ENCODE measurements at regions not wholly inside any gene's neighbourhood (a gene's known extent, or its start where the extent isn't known, plus 50 kb on each side); places are given as distances from the start of the nearest gene placed in this dataset.
"Not testable (repeated sequence)": the region's sequence is repeated elsewhere in the genome, so short reads cannot be mapped to it uniquely, and the experiment has no call there.

DNA sequence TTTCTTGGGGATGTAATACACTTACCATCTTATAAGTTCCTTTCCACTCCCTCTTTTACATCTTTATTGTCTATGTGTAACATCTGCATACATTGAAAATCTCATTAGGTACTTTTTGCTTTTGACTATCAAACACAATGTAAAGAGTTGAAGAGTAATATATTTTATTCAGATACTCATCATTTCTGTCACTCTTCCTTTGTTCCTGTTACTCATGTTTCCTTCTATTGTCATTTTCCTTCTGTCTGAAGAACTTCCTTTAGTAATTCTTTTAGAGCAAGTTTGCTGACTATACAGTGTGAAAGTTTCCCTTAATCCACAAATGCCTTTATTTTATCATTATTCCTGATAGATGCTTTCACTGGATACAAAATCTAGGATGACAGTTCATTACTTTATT lies 339.8 kb downstream of the SOX4 start:
- intact Hi-C loops (cut with DNase I): no loop called here
- no peak for DNase-seq (ENCODE audit: low spot score)

DNA sequence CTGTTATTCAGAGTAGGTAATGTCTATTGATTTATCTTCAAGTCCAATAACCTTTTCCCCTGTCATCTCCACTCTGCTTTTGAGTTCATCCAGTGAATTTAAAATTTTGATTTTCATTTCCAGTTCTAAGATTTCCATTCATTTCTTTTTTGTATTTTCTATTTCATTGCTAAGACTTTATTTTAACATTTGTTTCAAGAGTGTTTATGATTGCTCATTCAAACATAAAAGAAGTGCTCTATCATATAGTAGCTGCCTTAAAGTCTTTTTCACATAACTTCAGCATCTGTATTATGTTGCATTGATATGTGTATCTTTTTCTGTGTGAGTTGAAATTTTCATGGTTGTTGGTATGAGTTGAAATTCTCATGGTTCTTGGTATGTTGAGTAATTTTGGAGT lies 341.6 kb downstream of the SOX4 start:
- intact Hi-C loops (cut with DNase I): loop anchor here (5.0 kb wide), 1 partner anchor 338 kb away; no protein-coding TSS in a partner anchor
- no peak for DNase-seq (ENCODE audit: low spot score)

DNA sequence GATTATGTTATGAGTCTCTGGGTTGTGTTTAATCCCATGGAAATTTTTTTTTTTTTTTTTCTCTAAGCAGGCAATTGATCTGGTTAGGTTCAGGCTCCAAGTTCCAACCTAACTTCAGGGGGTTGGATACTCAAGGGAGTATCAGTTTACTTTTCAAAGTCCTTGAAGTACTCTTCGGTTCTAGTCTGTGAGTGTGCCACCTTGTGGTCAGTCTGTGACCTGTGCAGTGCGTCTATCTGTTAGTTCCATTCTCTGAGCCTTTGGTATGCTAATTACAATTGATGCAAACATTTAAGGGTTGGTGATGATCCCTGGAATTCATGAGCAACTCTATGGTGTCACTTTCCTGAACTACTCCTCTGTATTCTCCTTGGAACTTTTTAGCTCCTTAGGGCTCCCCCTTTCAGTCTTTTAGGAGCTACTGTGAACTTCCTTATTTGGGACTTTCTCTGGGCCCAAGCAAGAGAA lies 342.0 kb downstream of the SOX4 start:
- DNase-seq (ENCODE audit: low spot score): no peak

DNA sequence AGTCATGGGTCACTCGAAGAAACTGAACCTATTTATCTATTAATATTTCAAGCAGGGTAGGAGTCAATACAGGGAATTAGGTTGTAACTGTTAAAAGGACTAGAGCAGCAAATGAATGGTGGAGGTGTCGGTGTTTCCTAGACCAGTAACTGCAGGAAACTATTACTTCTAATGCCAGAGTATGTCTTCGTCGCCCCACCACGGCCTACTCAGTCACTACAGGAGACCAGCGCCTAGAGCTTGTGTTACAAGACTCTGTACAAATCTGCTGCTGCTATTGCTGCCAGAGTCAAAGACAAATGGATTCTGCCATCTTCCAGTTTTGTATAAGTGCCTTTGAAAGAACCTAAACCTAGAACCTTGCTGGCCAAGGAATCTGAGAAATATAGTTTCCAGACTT lies 343.9 kb downstream of the SOX4 start:
- DNase-seq (ENCODE audit: low spot score): no peak
- intact Hi-C loops (cut with DNase I): loop anchor here (5.0 kb wide), 1 partner anchor 340 kb away; no protein-coding TSS in a partner anchor

More for the DNA sequence above, 342.0 kb downstream of the SOX4 start:
- intact Hi-C loops (cut with DNase I): loop anchor here (5.0 kb wide), 1 partner anchor 338 kb away; no protein-coding TSS in a partner anchor

DNA sequence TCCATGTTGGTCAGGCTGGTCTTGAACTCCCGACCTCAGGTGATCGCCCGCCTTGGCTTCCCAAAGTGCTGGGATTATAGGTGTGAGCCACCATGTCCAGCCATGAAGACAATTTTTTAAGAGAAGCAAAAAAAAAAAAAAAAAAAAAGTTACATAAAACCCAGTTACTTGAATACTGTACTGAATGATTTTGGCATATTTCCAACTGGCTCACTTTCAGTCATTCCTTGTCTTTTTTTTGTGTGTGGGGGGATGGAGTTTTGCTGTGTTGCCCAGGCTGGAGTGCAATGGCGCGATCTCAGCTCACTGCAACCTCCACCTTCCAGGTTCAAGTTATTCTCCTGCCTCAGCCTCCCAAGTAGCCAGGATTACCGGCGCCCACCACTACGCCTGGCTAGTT lies 345.5 kb downstream of the SOX4 start:
- intact Hi-C loops (cut with DNase I): loop anchor here (5.0 kb wide), 1 partner anchor 342 kb away; no protein-coding TSS in a partner anchor
- not testable (repeated sequence) for DNase-seq (ENCODE audit: low spot score)

DNA sequence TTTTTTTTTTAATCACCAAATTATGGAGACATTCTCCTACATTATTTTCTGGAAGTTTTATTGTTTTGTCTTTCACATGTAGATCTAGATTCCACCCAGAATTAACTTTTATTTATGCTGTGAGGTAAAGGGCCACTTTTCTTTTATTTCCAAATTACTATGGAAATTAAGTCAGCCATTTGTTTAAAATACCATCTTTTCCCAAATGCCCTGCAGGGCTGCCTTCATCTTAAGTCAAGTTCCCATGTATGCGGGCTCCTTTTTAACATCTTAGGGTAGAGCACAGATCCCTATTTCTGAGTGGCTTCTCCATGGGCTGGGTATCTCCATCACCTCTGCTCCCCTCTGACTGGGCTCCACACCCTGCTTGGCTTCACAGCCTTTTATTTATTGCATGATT lies 348.4 kb downstream of the SOX4 start:
- intact Hi-C loops (cut with DNase I): no loop called here
- no peak for DNase-seq (ENCODE audit: low spot score)

DNA sequence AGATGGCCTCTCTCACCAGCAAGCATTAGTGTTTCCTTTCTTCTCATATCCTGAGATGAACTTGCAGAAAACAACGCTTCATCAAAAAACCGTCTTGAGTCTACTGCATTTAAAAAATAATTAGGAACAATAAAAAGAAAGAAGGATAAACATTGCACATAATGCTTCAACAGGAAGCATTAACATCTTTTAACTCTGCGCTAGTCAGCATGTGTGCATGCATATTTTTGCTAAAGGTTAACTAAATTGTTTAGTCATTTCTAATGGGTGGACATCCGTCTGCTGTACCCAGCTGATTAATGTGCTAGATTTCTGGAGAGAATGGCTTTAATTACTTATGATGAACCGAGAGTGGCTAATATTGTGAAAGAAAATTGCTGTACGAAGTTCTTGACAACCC lies 349.3 kb downstream of the SOX4 start:
- intact Hi-C loops (cut with DNase I): no loop called here
- no peak for DNase-seq (ENCODE audit: low spot score)

DNA sequence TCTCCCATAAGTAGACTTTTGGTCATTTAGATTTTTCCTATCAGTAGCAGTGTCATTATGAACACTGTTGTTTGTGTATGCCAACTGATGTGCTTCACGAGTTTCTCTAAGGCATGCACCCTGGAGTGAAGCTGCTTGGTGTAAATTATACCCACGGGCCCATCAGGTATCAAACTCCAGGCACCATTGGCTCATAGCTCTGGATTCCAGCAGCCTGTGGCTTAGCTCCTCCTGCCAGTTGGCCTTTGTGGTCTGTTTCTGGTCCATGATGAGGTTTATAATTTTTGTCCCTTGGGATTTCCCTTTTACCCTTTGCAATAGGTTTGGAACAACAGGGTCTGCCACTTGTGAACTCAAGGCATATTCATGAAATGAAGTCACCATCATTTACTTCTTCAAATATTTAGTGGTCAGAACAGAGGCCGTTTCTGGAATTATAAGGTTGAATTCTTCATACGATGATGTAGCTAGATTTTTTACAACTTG lies 350.5 kb downstream of the PRL start:
- no peak for DNase-seq (ENCODE audit: low spot score)
- intact Hi-C loops (cut with DNase I): loop anchor here (5.0 kb wide), 1 partner anchor 201 kb away; no protein-coding TSS in a partner anchor

DNA sequence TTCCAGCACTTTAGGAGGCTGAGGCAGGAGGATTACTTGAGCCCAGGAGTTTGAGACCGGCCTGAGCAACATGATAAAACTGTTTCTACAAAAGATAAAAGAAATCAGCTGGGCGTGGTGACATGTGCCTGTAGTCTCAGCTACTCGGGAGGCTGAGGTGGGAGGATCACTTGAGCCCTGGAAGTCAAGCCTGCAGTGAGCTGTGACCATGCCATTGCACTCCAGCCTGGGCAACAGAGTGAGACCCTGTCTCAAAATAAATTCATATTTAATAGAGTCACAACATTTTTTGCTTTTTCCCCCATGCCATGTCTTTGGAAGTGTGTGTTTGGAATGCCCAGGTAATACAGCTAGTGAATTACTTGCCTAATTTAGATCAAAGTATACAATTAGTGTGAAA lies 349.6 kb downstream of the PRL start:
- intact Hi-C loops (cut with DNase I): loop anchor here (5.0 kb wide), 1 partner anchor 200 kb away; no protein-coding TSS in a partner anchor
- DNase-seq (ENCODE audit: low spot score): not testable (repeated sequence)

DNA sequence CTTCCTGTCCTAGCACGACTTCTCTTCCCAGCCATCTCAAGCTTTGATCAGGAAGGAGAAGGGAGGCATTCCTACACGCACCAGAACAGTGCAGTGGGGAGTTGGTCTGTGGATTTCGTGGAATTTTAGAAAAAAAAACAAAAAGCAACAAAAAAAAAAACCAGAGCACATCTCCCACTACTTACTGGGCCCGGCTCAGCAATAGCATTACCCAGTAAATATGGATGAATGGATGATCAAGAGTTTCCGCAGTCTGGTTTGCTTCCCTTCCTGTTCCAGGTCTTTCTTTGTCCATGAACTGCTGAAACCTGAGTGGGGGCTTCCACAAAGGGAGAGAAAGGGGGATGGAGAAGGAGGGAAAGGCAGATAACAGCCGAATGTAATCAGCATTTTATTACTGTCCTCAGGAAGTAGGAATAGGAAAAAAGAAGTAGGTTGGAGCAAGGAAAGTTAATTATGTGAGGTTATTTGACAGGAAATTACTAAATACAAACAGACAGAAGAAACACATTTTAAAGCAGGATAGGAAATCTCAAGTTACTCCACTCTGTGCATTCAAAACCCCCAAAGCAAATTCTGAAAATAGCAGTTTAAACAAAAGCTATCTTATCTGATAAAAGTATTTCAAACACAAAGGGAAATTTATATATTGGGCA lies 349.0 kb downstream of the PRL start:
- intact Hi-C loops (cut with DNase I): loop anchor here (5.0 kb wide), 1 partner anchor 199 kb away; no protein-coding TSS in a partner anchor

DNA sequence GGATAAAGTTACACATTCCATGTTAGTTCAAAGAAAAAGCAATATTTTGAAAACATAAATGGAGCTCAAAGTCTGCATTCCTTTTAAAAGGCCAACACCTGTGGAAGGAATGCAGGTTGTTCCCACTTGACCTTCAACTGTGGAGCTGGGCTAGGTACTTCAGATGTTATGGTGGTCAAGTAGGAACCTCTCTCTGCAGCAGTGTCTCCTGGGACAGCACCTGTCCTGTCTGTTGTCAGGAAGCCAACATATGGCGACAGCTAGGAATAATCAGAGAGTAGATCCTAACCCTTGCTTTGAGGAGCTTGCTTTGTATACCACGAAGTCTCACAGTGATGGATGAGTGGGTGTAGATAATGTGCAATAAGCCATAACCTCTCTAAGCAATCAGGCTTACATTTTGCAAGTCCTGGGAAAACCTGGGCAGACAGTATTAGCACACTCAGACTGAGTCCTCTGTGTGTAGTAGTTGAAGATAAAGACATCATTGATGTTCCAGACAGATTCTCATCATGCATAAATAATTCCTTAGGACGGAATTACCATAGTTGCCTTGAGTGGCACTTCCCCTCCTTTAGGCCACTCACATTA lies 347.5 kb downstream of the PRL start:
- DNase-seq (ENCODE audit: low spot score): no peak
- intact Hi-C loops (cut with DNase I): loop anchor here (5.0 kb wide), 1 partner anchor 198 kb away; no protein-coding TSS in a partner anchor

More for the DNA sequence above, 349.0 kb downstream of the PRL start:
- no peak for DNase-seq (ENCODE audit: low spot score)

DNA sequence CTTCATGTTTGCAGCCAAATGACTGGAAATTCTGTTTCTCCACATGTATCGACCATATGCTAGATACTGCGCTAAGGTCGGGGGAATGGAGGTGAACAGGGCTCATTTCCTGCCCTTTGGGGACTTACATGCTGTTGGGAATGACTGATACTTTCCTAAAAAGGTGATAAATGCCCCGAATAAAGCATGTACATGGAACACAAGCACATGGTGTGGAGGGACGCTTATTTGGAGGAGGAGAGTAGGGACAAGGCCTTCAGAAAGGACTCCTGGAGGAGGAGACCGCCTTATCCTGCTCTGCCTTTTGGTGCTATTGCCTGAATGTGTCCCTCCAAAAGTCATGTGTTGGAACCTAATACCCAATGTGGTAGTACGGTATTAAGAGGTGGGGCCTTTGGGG lies 344.5 kb downstream of the PRL start:
- intact Hi-C loops (cut with DNase I): no loop called here
- no peak for DNase-seq (ENCODE audit: low spot score)

DNA sequence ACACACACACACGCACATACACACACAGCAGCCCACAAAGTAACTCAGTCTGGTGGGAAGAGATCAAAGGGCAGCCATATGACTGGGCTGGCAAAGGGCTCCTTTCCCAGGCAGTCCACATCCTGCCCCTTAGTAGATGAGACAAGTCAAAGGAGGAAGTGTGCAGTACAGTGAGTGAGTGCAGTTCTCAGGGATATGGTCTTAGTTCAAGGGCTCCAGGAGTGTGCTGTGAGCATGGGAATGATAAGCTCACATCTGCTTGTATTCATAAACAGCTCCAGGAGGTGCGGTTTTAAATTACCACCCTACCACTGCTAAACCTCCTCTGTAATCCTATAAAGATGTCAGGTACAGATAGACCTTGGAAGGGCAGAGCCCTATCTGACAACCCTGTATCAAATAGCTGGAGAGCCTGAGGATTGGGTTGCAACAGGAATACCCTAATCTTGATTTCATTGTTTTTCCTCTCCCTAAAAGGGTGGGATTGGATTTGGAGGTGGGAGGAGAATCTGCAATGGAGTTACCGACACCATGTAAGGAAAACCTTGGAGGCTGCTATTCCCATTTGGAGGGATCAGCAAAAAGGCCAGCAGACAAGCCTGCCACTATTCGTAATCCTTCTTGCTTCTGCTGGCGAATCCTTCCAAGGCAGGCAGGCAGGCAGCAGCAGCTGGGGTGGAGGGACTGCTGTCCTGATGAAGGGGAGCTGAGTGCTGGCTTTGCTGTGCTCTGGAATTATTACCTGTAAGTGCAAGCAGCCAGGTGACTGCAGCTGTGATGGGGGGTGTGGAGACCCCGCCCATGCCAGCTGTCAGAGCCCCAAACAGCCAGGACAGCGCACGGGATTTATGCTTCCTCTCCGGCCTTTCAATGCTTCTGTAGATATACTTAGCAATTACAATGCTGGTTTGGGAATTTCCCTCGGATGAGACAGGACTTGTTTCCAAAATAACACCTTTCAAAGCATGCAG lies 342.7 kb downstream of the PRL start:
- no peak for DNase-seq (ENCODE audit: low spot score)
- intact Hi-C loops (cut with DNase I): no loop called here

DNA sequence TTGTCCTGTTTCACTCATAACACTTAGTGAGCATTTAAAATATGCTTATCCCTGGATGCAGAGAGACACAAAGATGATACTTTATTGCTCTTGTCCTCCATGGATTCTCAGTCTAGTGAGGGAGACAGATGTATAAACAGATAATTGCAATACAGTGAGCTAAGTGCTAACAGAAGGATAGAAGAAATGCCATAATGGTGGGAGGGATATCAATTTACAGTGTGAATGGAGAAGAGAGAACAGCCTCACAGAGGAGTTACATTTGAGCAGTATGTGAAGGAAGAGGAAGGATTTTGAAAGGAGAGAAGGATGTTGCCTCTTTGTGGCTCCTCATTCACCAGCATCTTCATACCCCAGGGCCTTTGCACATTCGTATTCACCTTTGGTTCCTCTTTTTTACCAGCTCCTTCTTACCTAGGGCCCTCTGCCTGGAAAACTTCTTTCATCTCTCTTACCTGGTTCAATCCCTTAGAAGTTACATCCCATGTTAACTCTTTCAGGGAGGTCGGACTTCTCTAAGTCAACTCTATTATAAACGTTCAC lies 341.7 kb downstream of the PRL start:
- DNase-seq (ENCODE audit: low spot score): no peak
- intact Hi-C loops (cut with DNase I): no loop called here

DNA sequence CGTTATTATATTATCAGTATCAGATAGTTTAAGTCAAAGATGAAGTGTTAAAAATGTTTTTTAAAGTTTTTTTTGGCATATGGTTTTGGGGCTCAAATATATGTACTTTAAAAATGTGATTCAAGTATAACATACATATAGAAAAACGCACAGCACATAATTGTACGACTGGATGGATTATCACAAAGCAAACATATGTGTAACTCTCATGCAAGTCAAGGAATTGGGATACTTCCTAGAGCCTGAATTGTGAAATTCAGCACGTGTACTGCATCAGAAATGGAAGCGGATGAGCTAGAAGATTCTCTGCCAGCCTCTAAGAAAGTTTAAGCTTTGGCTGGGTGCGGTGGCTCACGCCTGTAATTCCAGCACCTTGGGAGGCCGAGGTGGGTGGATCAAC lies 340.9 kb downstream of the PRL start:
- intact Hi-C loops (cut with DNase I): no loop called here
- DNase-seq (ENCODE audit: low spot score): no peak

DNA sequence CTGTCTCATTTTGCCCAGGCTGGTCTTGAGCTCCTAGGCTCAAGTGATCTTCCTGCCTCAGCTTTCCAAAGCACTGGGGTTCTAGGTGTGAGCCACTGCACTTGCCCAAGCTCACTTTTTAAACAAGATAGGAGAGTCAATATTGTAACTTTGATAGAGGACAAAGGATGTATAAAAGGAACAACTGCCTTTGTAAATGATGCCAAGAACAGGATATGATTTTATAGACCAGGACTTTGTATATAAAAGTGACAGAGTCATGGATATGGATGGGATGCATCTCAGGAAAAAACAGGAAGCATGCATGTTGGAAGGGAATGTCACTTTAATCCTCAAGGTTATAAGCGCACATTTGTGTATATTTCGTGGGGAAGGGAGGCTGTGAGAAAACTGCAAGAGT lies 338.4 kb downstream of the PRL start:
- no peak for DNase-seq (ENCODE audit: low spot score)
- intact Hi-C loops (cut with DNase I): no loop called here

DNA sequence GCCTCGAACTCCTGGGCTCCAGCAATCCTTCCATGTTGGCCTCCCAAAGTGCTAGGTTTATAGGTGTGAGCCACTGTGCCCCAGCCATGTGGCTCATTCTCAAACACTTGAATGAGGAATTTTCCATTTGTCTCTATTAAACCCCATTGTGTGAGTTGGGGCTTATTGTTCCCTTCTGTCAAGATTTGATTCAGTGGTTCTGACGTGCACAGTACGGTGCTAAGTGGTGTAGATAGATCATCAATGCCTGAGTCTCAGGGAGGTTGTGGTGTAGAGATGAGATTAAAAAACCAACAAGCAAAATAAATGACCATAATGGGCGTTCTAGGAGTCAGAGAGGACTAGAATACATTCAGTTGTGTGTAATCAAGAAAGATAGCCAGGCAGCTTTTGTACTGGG lies 335.6 kb downstream of the PRL start:
- intact Hi-C loops (cut with DNase I): no loop called here

DNA sequence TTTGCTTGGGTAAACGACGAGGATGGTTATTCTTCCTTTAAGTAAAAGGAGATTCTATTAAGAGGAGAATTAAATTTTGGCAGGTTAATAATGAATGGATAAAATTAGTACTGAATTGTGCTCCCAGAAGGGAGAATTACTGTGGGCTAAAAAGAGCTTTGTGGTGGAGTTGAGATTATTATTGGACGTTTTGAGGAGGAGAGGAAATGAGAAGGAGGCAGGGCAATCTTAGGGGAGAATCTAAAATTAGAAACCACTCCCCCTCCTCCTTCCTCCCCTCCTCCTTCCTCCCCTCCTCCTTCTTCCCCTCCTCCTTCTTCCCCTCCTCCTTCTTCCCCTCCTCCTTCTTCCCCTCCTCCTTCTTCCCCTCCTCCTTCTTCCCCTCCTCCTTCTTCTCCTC lies 331.8 kb downstream of the PRL start:
- DNase-seq (ENCODE audit: low spot score): no peak
- intact Hi-C loops (cut with DNase I): no loop called here

More for the DNA sequence above, 335.6 kb downstream of the PRL start:
- DNase-seq (ENCODE audit: low spot score): no peak

DNA sequence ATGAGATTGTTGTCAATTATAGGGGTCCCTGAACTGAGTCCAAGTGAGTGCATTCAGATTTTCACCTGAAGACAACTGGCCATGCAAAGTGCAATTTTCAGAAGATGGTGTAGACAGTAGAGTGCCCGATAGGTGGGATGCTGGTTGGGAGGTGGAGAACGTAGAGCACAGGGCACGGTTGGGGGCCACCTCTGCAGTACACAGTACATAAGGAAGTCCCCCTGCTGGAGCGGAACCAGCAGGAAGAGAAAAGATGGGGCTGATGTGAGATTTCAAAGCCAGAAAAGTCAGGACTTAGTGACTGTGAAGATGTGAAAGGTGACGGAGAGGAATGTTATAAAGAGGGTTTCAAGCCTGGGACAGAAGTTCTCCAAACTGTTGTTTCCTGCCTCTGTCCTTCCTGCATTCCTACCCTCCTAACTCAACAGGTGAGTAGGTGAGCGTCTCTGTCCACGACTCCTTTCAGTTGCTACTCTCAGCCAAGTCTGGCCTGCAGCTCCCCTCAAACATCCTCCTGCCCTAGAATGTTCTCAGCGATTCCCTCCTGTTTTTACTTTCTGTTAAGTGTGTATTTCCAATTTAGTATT lies 330.8 kb downstream of the PRL start:
- intact Hi-C loops (cut with DNase I): no loop called here

More for the DNA sequence above, 330.8 kb downstream of the PRL start:
- no peak for DNase-seq (ENCODE audit: low spot score)
